ENCODE measurements at regions not wholly inside any gene's neighbourhood (a gene's known extent, or its start where the extent isn't known, plus 50 kb on each side); places are given as distances from the start of the nearest gene placed in this dataset.

- Histone ChIP-seq H3K36me3 (no peaks in the 10 kb centered on the region), H3K27ac (no peak overlapping the region), H3K9me3 (peaks cover 0 to 3% (median 0%) of the 10 kb centered on the region in 4 donors), H3K27me3 (no peaks in the 10 kb centered on the region), H3K4me3 (no peak overlapping the region), H3K4me1 (no peaks in the 10 kb centered on the region)
- TF ChIP-seq EP300 (IDR thresholded peaks at IDR 0.05) (no peak), POLR2A (IDR thresholded peaks at IDR 0.05) (no peak)
- TF ChIP-seq, protein P1, sequence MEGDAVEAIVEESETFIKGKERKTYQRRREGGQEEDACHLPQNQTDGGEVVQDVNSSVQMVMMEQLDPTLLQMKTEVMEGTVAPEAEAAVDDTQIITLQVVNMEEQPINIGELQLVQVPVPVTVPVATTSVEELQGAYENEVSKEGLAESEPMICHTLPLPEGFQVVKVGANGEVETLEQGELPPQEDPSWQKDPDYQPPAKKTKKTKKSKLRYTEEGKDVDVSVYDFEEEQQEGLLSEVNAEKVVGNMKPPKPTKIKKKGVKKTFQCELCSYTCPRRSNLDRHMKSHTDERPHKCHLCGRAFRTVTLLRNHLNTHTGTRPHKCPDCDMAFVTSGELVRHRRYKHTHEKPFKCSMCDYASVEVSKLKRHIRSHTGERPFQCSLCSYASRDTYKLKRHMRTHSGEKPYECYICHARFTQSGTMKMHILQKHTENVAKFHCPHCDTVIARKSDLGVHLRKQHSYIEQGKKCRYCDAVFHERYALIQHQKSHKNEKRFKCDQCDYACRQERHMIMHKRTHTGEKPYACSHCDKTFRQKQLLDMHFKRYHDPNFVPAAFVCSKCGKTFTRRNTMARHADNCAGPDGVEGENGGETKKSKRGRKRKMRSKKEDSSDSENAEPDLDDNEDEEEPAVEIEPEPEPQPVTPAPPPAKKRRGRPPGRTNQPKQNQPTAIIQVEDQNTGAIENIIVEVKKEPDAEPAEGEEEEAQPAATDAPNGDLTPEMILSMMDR (IDR thresholded peaks at IDR 0.05): no peak
- intact Hi-C loops (cut with DNase I; ENCODE audit: low total_unique reads): no loop called here
- DNase-seq: no peak
- 83 to 91% (median 85%) methylated on average over 2 of the region's 2 CpGs for WGBS, 5 donors
These were observed 271.2 kb downstream of the IPMK start for GRCh38 chr10:57996536-57996935.

GRCh38 chr10:57993302-57993701 is 274.4 kb downstream of the IPMK start:
- Histone ChIP-seq H3K9me3 (peaks cover 0 to 3% (median 0%) of the 10 kb centered on the region in 4 donors), H3K4me1 (no peaks in the 10 kb centered on the region), H3K36me3 (no peaks in the 10 kb centered on the region), H3K27ac (no peak overlapping the region), H3K4me3 (no peak overlapping the region), H3K27me3 (no peaks in the 10 kb centered on the region)
- TF ChIP-seq EP300 (IDR thresholded peaks at IDR 0.05): no peak
- no peak for TF ChIP-seq POLR2AphosphoS5 (IDR thresholded peaks at IDR 0.05)
- TF ChIP-seq POLR2A (IDR thresholded peaks at IDR 0.05): no peak
- TF ChIP-seq, protein P1 (IDR thresholded peaks at IDR 0.05): no peak
- WGBS, 5 donors: 84 to 88% (median 86%) methylated on average over 4 of the region's 4 CpGs
- no peak for DNase-seq
- intact Hi-C loops (cut with DNase I; ENCODE audit: low total_unique reads): no loop called here

GRCh38 chr10:57992321-57993077 is 275.2 kb downstream of the IPMK start:
- no peak overlapping the region for H3K4me3 ChIP-seq
- H3K27me3 ChIP-seq: no peaks in the 10 kb centered on the region
- no peak overlapping the region for H3K27ac ChIP-seq
- WGBS, 5 donors: 42 to 56% (median 46%) methylated on average over 5 of the region's 5 CpGs
- H3K4me1 ChIP-seq: no peaks in the 10 kb centered on the region
- H3K36me3 ChIP-seq: no peaks in the 10 kb centered on the region
- DNase-seq: peak in 1 of 2 donors; percentile 6
- intact Hi-C loops (cut with DNase I; ENCODE audit: low total_unique reads): no loop called here
- H3K9me3 ChIP-seq: peaks cover 0 to 3% (median 0%) of the 10 kb centered on the region in 4 donors
- no peak for TF ChIP-seq POLR2A (IDR thresholded peaks at IDR 0.05)
- TF ChIP-seq, protein P1 (IDR thresholded peaks at IDR 0.05): no peak
- no peak for TF ChIP-seq EP300 (IDR thresholded peaks at IDR 0.05)
- no peak for TF ChIP-seq POLR2AphosphoS5 (IDR thresholded peaks at IDR 0.05)

DNA sequence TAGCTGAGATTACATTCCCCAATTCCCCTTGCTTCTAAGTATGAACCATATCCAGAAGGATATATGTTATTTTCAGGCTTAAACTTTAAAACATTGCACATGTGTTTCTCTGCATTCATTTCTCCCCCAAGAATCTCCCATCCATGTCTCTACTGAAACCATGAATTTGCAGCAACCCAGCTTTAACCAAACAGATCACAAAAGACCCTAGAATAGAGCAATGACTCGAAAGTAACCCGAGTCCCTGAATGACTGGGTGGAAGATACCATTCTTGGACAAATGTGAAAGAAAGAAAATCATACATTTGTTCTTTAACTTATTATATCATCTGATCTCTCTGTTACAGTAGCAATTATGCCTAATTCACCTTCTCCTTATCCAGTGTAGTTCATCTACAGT is 278.7 kb downstream of the IPMK start:
- H3K4me1 ChIP-seq: no peaks in the 10 kb centered on the region
- H3K9me3 ChIP-seq: no peaks in the 10 kb centered on the region
- no peak for TF ChIP-seq EP300 (IDR thresholded peaks at IDR 0.05)
- TF ChIP-seq POLR2AphosphoS5 (IDR thresholded peaks at IDR 0.05): no peak
- TF ChIP-seq, protein P1 (IDR thresholded peaks at IDR 0.05): no peak
- TF ChIP-seq POLR2A (IDR thresholded peaks at IDR 0.05): no peak
- no peak overlapping the region for H3K27ac ChIP-seq
- DNase-seq: no peak
- no peak overlapping the region for H3K4me3 ChIP-seq
- H3K27me3 ChIP-seq: no peaks in the 10 kb centered on the region
- intact Hi-C loops (cut with DNase I; ENCODE audit: low total_unique reads): no loop called here
- WGBS, 5 donors: 73 to 81% (median 74%) methylated on average over 2 of the region's 2 CpGs
- no peaks in the 10 kb centered on the region for H3K36me3 ChIP-seq

Data from stomach (tissue), 8 donors.